ENCODE measurements at regions not wholly inside any gene's neighbourhood (a gene's known extent, or its start where the extent isn't known, plus 50 kb on each side); places are given as distances from the start of the nearest gene placed in this dataset.

- DNase-seq (ENCODE audit: low read depth): no peak
These were observed 352.2 kb downstream of the FSCB start for GRCh38 chr14:44154874-44155273.

DNA sequence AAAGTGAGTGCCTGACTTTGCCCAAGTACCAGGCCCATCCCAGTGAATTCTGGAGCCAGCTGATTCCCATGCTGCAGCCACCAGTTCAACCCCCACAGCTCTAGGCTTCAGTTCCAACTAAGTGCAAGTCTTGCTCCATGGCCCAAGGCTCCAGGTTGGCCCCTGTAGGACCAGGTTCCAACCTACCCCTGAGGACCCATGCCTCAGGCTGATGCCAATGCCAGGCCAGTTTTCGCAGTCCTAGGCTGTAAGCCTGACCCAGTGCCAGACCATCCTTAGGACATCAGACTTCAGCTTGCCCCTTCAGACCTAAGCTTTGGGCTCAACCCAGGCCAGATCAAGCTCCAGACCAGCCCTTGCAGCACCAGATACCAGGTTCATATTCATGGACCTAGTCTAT lies 352.6 kb downstream of the FSCB start:
- no peak for DNase-seq (ENCODE audit: low read depth)

DNA sequence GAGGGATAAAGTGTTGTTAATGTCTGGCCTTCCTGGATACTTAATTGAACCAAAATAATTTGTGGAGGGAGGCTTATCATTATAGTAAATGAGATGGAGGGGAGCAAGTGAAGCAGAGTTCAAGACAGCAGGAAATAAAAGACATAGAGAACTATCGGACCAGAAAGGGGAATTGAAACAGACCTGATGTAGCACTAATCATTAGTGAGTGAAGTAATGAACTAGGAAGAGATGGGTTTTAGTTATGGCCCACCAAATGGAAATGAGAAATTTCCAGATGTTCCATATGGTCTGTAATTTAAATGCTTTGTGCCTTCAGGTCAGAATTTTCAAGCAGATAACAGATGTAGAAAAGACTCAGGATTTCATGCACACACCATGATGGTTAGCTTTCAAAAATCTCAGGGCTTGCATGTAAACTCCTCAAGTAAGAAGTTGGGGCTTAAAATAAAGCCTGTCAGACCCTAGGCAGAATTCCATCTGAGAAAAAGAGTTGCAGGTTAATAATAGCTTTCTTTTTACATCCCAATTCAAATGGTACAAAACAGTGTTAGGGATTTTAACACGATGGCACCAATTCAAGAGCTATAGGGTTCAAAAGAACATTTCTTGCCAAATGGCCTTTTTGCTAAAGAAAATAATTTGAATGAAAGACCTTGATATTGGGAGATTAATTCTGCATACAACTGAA lies 355.8 kb downstream of the FSCB start:
- DNase-seq (ENCODE audit: low read depth): no peak

DNA sequence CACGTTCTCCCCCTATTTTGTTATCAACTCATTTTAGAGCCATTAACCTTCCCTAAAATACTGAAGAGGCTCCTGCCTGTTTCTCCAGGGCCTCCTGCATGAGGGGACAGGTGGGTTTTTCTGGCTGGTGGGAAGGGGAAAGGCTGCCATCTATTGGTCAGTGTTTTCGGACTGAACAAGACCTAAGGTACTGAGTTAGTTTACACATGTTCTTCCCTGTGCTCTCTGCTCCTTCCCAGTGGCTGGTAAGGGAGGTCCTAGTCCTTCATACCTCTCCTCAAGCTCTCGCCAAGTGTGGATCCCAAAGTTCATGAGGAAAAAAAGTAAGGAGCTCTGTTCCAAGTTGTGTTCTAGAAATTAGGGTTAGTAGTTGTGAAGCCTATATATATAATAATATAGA lies 357.5 kb downstream of the FSCB start:
- DNase-seq (ENCODE audit: low read depth): peak; percentile 64

- DNase-seq (ENCODE audit: low read depth): no peak
These were observed 365.1 kb downstream of the FSCB start for GRCh38 chr14:44142006-44142405.

- DNase-seq (ENCODE audit: low read depth): peak; percentile 13
These were observed 371.1 kb downstream of the FSCB start for GRCh38 chr14:44135972-44136371.

DNA sequence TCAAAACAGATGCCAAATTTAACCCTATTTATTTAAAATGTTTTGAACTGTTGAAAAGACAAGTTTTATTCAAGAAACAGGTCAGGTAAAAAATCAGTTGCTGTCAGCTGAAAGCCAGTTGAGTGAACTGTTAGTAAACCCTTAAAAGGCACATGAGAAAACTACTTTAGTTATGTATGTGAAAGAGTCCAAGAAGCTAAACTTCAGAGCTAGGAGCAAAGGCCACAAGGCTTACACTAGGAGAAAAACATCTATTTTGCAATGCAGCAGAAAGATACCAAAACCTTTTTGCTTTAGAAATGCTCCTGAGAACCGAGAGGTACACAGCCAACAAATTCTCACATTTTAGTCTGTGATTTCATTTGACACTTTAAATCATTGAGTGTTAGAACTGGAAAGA lies 375.2 kb downstream of the FSCB start:
- no peak for DNase-seq (ENCODE audit: low read depth)

GRCh38 chr14:44113769-44114730 lies 393.0 kb downstream of the FSCB start:
- DNase-seq (ENCODE audit: low read depth): no peak

DNA sequence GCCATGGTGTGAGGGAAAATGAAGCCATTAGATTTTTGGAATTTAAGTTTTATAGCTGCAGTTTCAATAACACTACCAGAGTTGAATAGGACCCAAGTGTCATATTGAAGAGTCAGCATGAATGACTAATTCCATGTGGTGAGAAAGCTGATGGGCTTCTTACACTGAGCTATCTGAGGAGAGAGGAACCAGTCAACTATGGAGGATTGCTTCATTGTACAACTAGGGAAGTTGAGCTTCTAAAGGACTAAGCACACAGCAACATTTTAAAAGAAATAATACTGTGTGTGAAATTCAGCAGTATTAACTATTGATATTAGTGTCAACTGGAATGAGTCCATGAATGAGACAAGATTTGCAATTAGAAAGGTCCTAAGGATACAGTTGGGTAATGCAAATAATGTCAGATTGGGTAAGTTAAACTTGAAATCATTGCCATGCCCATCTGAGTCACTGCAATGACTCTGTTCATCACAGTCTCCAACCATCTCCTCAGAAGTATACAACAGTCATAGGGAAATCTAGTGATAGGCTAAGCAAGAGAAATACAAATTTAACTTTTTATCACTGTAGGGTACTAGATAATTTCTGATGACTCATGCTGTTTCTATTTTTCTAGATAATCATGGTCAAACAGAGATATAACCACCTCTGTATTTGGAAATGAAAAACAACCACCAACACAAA lies 394.2 kb downstream of the FSCB start:
- DNase-seq (ENCODE audit: low read depth): peak; percentile 25

- no peak for DNase-seq (ENCODE audit: low read depth)
These were observed 398.0 kb downstream of the FSCB start for GRCh38 chr14:44109036-44109435.

GRCh38 chr14:44108601-44109000 lies 398.5 kb downstream of the FSCB start:
- DNase-seq (ENCODE audit: low read depth): peak; percentile 52

- DNase-seq (ENCODE audit: low read depth): no peak
These were observed 399.9 kb downstream of the FSCB start for GRCh38 chr14:44107156-44107555.

GRCh38 chr14:44099743-44100488 lies 407.2 kb downstream of the FSCB start:
- DNase-seq (ENCODE audit: low read depth): no peak

DNA sequence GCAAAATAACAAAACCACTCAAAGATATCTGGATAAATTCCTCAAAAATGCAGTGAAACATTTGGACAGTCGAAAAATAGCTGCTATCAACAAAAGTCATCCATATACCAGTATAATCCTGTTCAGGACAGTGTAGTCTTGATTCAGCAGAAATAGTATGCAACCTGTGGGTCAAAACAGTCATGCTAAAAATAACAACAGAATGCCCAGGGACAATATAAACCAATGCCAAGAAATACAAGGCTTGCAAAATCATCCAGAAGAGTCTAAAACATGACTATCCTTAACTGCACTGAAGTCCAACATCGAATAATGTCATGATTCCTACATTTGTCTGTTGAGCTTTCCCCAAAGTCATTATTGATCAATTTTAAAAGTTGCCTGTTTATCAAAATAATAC lies 425.9 kb downstream of the FSCB start:
- no peak for DNase-seq (ENCODE audit: low read depth)

- DNase-seq (ENCODE audit: low read depth): no peak
These were observed 437.0 kb downstream of the FSCB start for GRCh38 chr14:44070046-44070445.

GRCh38 chr14:44053422-44053821 lies 453.7 kb downstream of the FSCB start:
- no peak for DNase-seq (ENCODE audit: low read depth)

DNA sequence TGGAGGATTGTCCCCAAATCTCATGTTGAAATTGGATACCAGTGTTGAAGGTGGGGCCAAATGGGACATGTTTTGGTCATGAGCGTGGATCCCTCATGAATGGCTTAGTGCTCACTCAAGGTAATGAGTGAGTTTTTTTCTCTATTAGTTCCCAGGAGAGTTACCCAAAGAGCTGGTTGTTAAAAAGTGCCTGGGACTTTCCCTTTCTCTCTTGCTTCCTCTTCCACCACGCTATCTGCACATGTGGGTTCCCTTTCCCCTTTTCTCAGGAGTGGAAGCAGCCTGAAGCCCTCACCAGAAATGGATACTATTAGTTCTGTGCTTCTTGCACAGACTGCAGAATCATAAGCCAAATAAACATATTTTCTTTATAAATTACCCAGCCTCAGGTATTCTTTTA lies 465.4 kb downstream of the FSCB start:
- DNase-seq (ENCODE audit: low read depth): no peak

GRCh38 chr14:44040561-44040960 lies 466.5 kb downstream of the FSCB start:
- no peak for DNase-seq (ENCODE audit: low read depth)

DNA sequence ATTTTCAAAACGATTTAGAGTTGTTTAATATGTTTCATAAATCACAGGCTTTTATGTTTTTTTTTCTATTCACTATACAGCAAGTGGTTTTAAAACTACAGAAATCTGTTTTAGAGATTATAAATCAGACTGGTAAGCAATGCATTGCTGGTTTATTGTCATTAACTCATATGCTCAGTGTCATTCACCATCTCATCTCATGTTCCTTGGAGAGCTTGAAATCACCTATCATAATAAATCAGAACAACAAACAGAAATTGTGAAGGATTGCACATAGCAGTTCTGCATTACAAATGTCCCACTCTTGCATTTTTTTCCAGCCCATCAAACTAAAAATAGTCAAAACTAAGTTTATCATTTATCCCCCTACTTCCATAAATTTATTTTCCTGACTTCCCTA lies 470.8 kb downstream of the FSCB start:
- no peak for DNase-seq (ENCODE audit: low read depth)

DNA sequence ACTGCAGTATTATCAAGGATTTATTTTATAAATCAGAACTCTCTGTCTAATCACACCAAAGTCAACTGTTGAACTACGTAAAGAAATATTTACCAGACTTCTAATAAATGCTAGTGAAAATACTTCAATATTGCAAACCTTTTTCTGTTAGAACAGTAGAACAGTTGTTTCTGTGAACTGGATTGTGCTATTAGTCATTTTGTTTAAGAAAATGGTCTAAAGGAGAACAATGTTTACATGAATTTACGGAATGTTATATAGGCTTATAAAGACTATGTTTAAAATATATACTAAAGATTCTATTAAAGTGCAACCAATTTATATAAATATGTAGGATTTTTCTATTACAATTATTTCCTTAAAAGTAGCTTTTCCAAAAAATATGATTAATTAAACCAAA lies 471.4 kb downstream of the FSCB start:
- DNase-seq (ENCODE audit: low read depth): no peak

DNA sequence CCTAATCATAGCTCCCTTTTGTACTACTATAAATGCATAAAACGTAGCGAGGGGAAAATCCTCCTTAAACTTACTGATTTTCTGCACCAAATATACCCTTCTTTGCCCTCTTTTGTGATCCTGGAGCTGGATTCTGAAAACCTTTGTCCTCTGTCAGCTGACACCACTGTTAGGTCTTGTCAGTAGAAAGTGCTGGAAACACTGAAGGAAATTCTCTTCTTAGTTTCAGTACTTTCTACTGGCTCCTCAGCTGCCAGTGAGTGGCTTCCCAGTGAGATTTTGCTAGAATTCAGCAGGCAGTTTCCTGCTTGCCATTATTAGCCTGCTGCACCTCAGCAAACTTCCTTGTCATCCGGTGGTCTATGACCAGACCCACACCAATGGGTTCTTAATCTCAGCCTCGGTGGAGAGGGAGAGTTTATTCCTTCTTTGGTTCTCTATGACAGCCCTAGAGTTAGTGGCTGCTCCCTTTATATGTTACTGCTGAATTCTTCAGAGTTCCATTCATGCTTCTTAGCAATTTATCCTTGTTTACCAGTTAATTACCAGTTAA lies 476.2 kb downstream of the FSCB start:
- no peak for DNase-seq (ENCODE audit: low read depth)

Data from HT1080 (cell line).